SJSA1 (cell line): ENCODE measurements at regions not wholly inside any gene's neighbourhood (a gene's known extent, or its start where the extent isn't known, plus 50 kb on each side); places are given as distances from the start of the nearest gene placed in this dataset.
"Not testable (repeated sequence)": the region's sequence is repeated elsewhere in the genome, so short reads cannot be mapped to it uniquely, and the experiment has no call there.

Experiments used
- DNase-seq, 2 experiments: peaks; one replicate each; pipeline ENCODE4 v3.0.0-alpha.2; 2015 to 2020; ENCODE audit warnings: low spot score in 2 of 2, low read depth in 1 of 2
- H3K27ac ChIP-seq: fragments of 250-450 bp; sonication (Bioruptor Pico); 2 replicates; pipeline ENCODE4 v1.5.1; 2020; ENCODE audit warnings: mild to moderate bottlenecking, moderate library complexity
- H3K27me3 ChIP-seq: fragments of 250-450 bp; sonication (Bioruptor Pico); replicated peaks from 2 replicates; pipeline ENCODE4 v1.5.1; 2020; ENCODE audit warnings: mild to moderate bottlenecking, moderate library complexity
- H3K36me3 ChIP-seq: fragments of 250-450 bp; sonication (Bioruptor Pico); 2 replicates; pipeline ENCODE4 v1.5.1; 2020; ENCODE audit warnings: mild to moderate bottlenecking
- H3K4me1 ChIP-seq: fragments of 250-450 bp; sonication (Bioruptor Pico); replicated peaks from 2 replicates; pipeline ENCODE4 v1.6.1; 2021; ENCODE audit warnings: mild to moderate bottlenecking
- H3K4me3 ChIP-seq: fragments of 250-450 bp; sonication (Bioruptor Pico); 2 replicates; pipeline ENCODE4 v1.5.1; 2020; ENCODE audit warnings: mild to moderate bottlenecking
- H3K9me3 ChIP-seq: fragments of 250-450 bp; sonication (Bioruptor Pico); replicated peaks from 2 replicates; pipeline ENCODE4 v1.5.1; 2020; ENCODE audit warnings: mild to moderate bottlenecking

DNA sequence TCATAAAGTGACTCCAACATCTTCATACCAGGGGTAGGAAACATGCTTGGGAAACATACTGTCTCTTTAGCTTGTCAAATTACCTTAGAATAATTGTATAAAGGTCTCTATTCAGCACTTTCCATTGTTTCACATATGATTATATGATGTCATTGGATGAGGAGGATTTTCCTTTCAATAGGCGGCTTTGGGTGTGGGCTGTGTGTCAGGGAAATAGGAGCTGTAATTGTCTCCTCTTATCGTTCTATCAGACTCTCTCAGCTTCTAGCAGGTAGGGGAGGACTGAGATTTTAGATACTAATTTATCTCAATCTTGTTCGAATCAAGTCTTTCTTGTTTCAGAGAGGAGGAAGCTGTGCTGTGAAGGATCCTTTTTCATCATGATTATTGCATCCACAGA lies 179.4 kb upstream of the OLIG3 start:
- no peaks in the 10 kb centered on the region for H3K4me1 ChIP-seq
- H3K4me3 ChIP-seq, result no peak overlapping the region
- 0 out of 2 replicates have a peak, but pooled peaks cover 9% of the 10 kb centered on the region for H3K27me3 ChIP-seq
- H3K27ac ChIP-seq, result no peak overlapping the region
- no peaks in the 10 kb centered on the region for H3K36me3 ChIP-seq
- no peak for DNase-seq
- H3K9me3 ChIP-seq, result no peaks in the 10 kb centered on the region

DNA sequence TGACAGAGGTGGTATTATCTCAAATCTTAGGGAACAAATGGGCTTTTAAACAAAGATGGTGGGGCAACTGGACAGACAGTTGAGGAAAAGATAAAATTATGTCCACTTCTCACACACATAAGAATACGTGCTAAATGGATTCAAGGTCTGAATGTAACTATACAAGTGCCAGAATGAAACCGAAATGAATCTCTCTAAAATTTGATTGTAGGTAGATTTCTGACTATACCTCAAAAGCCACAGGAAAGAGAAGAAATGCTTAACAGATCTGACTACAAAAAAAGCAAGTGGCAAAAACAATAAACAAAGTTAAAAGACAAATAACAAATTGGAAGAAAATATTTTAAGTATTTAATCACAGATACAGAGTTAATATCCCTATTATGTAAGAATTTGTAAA lies 182.7 kb upstream of the OLIG3 start:
- no peak overlapping the region for H3K4me3 ChIP-seq
- H3K4me1 ChIP-seq, result peaks cover 13% of the 10 kb centered on the region
- no peaks in the 10 kb centered on the region for H3K36me3 ChIP-seq
- H3K27me3 ChIP-seq, result 0 out of 2 replicates have a peak, but pooled peaks cover 2% of the 10 kb centered on the region
- no peaks in the 10 kb centered on the region for H3K9me3 ChIP-seq
- H3K27ac ChIP-seq, result no peak overlapping the region
- DNase-seq, result no peak

DNA sequence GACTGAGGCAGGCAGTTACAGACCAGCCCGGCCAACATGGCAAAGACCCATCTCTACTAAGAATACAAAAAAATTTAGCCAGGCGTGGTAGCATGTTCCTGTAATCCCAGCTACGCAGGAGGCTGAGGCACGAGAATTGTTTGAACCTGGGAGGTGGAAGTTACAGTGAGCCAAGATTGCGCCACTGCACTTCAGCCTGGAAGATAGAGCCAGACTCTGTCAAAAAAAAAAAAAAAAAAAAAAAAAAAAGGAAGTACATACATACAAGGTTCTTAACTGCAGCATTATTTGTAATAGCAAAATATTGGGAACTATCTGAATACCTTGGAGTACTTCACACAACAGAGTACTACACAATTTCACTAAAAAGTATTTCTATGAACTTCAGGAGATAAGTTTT lies 183.5 kb upstream of the OLIG3 start:
- DNase-seq, result no peak
- no peaks in the 10 kb centered on the region for H3K27me3 ChIP-seq
- no peak overlapping the region for H3K4me3 ChIP-seq
- peaks cover 13% of the 10 kb centered on the region for H3K4me1 ChIP-seq
- H3K9me3 ChIP-seq, result no peaks in the 10 kb centered on the region
- H3K36me3 ChIP-seq, result no peaks in the 10 kb centered on the region
- H3K27ac ChIP-seq, result no peak overlapping the region

DNA sequence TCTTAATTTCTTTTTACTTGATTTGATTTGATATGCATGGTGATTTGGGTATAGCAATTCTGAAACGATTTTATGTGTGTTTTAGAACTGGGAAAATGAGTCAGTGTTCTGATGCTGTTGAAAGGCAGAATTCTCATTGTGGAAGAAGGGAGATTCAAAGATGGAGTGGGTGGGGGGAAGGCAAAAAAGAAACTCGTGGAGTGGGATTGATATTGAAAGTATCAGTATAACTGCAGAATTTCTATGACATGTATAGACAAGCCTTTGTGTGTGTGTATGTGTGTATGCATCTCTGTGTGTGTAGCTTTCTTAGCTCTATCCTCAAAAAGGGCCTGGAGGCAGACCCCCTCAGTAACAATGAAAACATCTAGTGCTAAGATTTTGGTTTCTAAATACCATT lies 184.3 kb upstream of the OLIG3 start:
- H3K27ac ChIP-seq, result no peak overlapping the region
- no peak overlapping the region for H3K4me3 ChIP-seq
- H3K36me3 ChIP-seq, result no peaks in the 10 kb centered on the region
- DNase-seq, result no peak
- H3K9me3 ChIP-seq, result no peaks in the 10 kb centered on the region
- H3K4me1 ChIP-seq, result peaks cover 13% of the 10 kb centered on the region
- H3K27me3 ChIP-seq, result no peaks in the 10 kb centered on the region

DNA sequence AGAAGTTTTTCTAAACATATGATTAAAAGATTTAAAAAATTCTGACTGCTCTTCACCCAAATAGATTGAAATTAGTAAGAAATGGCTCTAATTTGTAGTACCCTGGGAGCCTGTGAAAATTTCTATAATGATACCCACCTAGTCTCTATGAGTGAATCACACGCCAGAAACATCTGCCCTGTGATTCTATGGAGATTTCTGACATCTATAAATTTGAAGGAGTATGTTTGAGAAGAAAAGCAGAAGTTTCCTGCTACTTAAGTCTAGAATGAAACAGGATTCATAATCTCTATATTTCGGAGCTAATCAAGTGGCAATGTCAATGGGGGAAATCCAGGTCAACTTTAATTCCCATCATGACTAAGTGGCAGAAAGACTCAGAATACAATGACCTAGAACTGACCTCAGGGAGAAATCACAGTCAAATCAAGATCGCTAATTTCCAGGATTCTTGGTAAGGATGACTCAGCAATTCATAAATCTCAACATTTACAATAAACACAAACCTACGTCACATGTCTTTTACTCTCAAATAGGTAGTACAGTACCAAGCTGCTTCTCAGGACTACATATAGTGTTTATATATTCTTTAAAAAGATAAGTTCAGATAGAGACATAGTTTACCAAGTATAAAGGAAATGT lies 186.2 kb upstream of the TNFAIP3 start:
- Histone ChIP-seq H3K4me1 (peaks cover 13% of the 10 kb centered on the region), H3K4me3 (no peak overlapping the region), H3K9me3 (no peaks in the 10 kb centered on the region), H3K36me3 (no peaks in the 10 kb centered on the region), H3K27me3 (no peaks in the 10 kb centered on the region), H3K27ac (peak overlapping the region; percentile 24; the same call in 1 of the 2 replicates)
- peak in 1 of 2 experiments; percentile 46 for DNase-seq

DNA sequence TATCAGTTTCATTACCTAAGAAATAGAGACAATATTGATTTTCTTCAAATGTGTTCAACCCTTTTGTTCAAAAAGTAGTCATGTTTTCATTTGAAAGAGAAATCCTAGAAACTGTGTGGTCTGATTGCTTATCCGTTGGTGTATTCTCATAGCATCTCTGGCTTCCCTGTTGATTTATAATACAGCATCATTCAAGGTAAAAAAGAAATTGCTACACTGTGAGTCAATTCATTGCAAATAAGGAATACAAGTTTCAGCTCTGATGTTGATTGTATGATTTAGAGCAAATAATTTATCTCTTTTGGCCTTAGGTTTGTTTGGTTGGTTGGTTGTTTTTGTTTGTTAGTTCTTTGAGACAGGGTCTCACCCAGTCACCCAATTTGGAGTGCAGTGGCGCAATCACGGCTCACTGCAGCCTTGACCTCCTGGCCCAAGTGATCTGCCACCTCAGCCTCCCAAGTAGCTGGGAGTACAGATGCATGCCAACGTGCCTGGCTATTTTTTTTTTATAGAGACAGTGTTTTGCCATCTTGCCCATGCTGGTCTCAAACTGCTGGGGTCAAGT lies 185.5 kb upstream of the TNFAIP3 start:
- Histone ChIP-seq H3K27ac (peak overlapping the region; percentile 24; the same call in 1 of the 2 replicates), H3K9me3 (no peaks in the 10 kb centered on the region), H3K4me1 (peaks cover 13% of the 10 kb centered on the region), H3K4me3 (no peak overlapping the region), H3K27me3 (no peaks in the 10 kb centered on the region), H3K36me3 (no peaks in the 10 kb centered on the region)
- no peak for DNase-seq

DNA sequence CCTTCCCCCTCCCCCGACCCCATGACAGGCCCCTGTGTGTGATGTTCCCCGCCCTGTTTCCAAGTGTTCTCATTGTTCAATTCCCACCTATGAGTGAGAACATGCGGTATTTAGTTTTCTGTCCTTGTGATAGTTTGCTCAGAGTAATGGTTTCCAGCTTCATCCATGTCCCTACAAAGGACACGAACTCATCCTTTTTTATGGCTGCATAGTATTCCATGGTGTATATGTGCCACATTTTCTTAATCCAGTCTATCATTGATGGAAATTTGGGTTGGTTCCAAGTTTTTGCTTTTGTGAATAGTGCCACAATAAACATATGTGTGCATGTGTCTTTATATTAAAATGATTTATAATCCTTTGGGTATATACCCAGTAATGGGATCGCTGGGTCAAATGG lies 184.4 kb upstream of the TNFAIP3 start:
- H3K9me3 ChIP-seq, H3K36me3 ChIP-seq, H3K27ac ChIP-seq: not testable (repeated sequence)

DNA sequence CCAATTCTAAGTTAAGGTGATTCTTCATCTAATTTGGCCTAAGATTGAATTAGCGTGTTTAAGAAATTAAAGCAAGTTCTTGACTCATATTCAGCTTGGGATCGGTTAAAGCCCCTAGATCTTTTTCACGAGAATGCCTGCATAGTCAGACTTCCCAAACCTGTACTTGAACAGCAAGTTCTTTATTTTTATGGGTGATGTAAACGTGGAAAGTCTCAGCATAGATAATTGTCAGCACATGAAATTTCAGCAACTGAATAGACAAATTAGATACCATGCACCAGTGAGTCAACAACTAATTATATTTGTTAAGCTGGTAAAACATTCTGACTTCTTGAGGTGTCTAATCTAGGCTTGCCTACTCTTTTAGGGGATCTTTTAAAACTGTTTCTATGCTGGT lies 183.1 kb upstream of the TNFAIP3 start:
- Histone ChIP-seq H3K9me3 (no peaks in the 10 kb centered on the region), H3K27ac (no peak overlapping the region), H3K4me3 (no peak overlapping the region), H3K4me1 (peaks cover 13% of the 10 kb centered on the region), H3K27me3 (no peaks in the 10 kb centered on the region), H3K36me3 (no peaks in the 10 kb centered on the region)
- no peak for DNase-seq

More for the DNA sequence above, 184.4 kb upstream of the TNFAIP3 start:
- H3K27me3 ChIP-seq, H3K4me3 ChIP-seq, DNase-seq: not testable (repeated sequence)
- peaks cover 13% of the 10 kb centered on the region for H3K4me1 ChIP-seq

DNA sequence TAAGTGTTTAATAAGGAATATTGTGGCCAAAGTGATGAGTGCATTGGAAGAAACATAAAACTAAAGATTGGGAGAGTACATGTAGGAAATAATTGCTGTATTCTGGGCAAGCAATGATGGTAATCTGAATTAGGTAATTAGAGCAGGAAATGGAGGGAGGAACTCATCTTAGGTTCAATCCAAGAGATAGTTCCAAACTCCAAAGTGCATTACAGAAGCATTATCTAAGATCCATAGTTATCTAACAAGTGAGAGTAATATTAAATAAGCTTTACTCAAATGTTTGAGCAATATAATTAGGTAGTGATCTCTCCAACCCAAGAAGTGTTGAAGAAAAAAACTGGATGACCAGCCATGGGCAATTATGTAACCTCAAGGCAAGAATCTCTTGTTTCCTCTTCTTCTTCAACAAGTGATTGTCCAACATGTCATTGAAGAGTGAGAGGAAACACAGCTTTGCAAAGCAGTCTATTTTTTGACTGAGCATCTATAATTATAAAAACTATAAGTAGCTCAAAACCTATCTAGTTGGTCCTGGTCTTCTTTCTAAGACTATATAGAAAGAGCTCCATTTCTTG lies 181.2 kb upstream of the TNFAIP3 start:
- Histone ChIP-seq H3K27ac (no peak overlapping the region), H3K4me3 (no peak overlapping the region), H3K9me3 (no peaks in the 10 kb centered on the region), H3K36me3 (no peaks in the 10 kb centered on the region), H3K27me3 (no peaks in the 10 kb centered on the region), H3K4me1 (peaks cover 9% of the 10 kb centered on the region)
- DNase-seq, result no peak

DNA sequence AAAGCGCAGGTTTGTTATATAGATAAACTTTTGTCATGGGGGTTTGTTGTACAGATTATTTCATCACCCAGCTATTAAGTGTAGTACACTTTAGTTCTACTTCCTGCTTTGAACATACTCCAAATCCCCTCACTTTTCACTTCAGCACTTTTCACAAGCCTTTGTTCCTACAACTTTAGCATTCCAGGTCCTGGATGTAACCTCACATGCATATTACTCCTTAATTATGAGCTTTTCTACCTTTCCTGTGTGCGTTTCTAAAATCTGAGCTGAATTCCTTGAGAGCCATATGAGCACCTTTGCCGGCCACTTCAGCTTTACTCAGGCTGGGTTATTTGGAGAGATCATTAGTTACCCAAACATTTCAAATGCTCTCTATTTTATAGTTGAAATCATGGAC lies 179.2 kb upstream of the TNFAIP3 start:
- Histone ChIP-seq H3K9me3 (no peaks in the 10 kb centered on the region), H3K4me1 (no peaks in the 10 kb centered on the region; the same call in 1 of the 2 replicates), H3K36me3 (no peaks in the 10 kb centered on the region), H3K27me3 (no peaks in the 10 kb centered on the region), H3K27ac (no peak overlapping the region), H3K4me3 (no peak overlapping the region)
- no peak for DNase-seq

DNA sequence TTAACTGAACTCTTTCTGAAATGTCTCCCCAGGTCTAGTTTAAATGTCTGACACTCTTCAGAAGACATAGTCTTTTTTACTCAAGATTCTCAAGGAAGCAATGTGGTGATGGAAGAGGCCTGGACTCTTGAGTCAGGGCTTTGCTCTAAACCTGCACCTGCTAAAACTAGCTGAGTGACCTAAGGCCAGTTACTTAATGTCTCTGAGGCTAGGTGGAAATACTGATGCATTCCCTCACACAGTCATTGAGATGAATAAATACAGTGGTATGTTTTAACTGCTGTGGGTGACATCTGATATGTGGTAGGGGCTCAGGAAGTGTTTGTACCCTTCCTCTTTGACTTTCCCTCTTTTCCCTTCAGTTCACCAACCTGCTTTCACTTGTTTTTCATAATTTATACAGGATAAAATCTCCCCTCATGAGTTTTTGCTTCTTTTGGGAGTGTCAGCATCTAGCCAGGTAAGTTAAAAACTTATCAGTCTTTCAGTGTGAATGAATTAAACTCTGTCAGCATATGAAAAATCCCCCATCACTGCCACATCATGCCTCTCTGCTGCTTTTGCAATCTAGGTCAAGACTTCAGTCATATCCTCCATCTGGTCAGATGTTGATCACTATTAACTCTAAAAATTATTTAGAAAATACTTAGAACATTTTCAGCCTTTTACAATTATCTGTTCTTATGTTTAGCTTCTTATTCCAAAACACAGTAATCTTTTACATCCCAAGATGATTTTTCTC lies 178.7 kb upstream of the TNFAIP3 start:
- Histone ChIP-seq H3K4me3 (no peak overlapping the region), H3K4me1 (no peaks in the 10 kb centered on the region; the same call in 1 of the 2 replicates), H3K27me3 (no peaks in the 10 kb centered on the region), H3K36me3 (no peaks in the 10 kb centered on the region), H3K27ac (no peak overlapping the region), H3K9me3 (no peaks in the 10 kb centered on the region)
- no peak for DNase-seq

DNA sequence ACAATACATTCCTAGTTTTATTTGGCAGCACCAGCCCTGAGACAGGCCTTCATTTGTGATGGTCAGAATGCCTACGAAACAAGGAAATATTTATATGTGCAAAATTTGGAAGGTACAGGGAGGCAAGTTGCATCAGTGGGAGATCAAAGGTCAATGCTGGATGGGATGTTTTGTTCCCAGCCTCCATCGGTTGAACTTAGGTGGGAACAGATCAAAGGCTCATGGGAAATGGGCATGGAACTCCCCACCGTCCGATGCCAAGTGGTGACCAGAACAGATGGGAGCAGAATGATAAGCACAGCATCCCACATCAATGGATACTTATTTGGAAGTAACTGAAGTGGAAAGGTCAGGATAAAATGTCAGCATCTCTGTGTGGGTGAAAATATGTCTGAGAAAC lies 177.7 kb upstream of the TNFAIP3 start:
- Histone ChIP-seq H3K9me3 (no peaks in the 10 kb centered on the region), H3K4me3 (no peak overlapping the region), H3K4me1 (peaks cover 6% of the 10 kb centered on the region), H3K27me3 (no peaks in the 10 kb centered on the region), H3K27ac (no peak overlapping the region), H3K36me3 (no peaks in the 10 kb centered on the region)
- DNase-seq, result no peak

DNA sequence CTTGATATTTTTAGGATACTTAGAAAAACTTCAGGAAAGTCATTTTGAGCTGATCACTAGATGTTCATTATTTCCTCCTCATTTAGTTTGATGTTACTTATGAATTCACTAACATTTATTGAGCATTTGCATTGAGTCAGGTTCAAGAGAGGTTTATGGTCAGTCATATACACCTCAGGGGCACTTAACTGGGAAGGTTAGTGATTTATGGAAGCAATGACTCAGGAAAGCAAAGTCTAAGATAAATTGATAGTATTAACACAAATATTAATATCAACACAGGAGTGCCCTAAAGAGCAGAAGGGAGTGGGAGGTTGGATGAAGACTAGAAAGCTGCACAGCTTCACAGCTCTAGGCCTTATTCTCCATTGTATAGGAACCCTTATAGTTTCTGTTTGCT lies 177.0 kb upstream of the TNFAIP3 start:
- Histone ChIP-seq H3K4me1 (peaks cover 12% of the 10 kb centered on the region), H3K9me3 (no peaks in the 10 kb centered on the region), H3K4me3 (no peak overlapping the region), H3K36me3 (no peaks in the 10 kb centered on the region), H3K27me3 (no peaks in the 10 kb centered on the region), H3K27ac (no peak overlapping the region)
- no peak for DNase-seq

DNA sequence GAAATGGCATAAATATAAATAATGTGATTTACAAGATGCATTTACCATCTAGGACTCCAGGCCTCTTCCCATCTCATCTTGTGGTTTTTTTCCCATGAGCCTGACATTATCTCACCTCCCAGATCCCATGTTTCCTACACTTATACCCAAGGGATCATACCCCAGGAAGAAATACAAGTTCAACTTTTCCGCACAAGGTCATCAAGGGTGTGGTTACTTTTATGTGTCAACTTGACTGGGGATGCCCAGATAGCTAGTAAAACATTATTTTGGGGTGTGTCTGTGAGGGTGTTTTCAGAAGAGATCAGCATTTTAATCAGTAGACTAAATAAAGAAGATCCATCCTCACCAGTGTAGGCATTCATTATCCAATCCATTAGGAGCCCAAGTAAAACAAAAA lies 176.3 kb upstream of the TNFAIP3 start:
- Histone ChIP-seq H3K4me1 (peaks cover 19% of the 10 kb centered on the region), H3K4me3 (no peak overlapping the region), H3K9me3 (no peaks in the 10 kb centered on the region), H3K27me3 (no peaks in the 10 kb centered on the region), H3K36me3 (no peaks in the 10 kb centered on the region), H3K27ac (no peak overlapping the region)
- no peak for DNase-seq
